Mammary epithelial cell (primary cell): ENCODE measurements at regions not wholly inside any gene's neighbourhood (a gene's known extent, or its start where the extent isn't known, plus 50 kb on each side); places are given as distances from the start of the nearest gene placed in this dataset.

Experiments
- EZH2 ChIP-seq: IDR thresholded peaks from 2 replicates; pipeline ENCODE4 v1.6.1; 2012; ENCODE audit warnings: low read length, inconsistent platforms, borderline replicate concordance
- TF ChIP-seq, protein P1 (sequence below), 2 donors: IDR thresholded peaks in 1 of 2; conservative IDR thresholded peaks in 1 of 2; 2 replicates each; pipeline ENCODE4 v1.5.1; 2011 to 2012; ENCODE audit warnings: inconsistent platforms in 2 of 2, low read length in 2 of 2, mild to moderate bottlenecking in 2 of 2, control low read depth in 1 of 2, low read depth in 1 of 2; ENCODE audit not compliant: insufficient read depth in 1 of 2; ENCODE audit errors: extremely low read depth in 1 of 2

DNA sequence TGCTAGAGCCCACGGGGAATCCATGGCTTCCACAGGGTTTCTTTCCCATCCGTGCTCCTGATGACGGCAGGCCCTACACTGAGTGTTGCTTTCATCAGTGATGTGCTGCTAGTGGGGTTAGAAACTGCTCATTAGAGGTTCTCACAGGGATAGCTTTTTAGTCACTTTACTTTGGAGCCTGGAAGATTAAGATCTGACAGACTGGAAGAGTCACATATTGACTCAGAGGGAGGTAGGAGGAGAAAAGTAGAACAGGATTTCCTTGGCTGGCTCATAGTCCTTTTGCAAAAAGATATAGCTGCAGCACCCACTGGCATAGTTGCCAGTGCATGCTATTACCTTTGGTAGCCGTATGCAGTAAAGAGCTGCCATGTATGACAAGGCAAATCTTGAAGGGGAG lies 890.3 kb downstream of the C6orf118 start:
- no peak for TF ChIP-seq EZH2
- TF ChIP-seq, protein P1, sequence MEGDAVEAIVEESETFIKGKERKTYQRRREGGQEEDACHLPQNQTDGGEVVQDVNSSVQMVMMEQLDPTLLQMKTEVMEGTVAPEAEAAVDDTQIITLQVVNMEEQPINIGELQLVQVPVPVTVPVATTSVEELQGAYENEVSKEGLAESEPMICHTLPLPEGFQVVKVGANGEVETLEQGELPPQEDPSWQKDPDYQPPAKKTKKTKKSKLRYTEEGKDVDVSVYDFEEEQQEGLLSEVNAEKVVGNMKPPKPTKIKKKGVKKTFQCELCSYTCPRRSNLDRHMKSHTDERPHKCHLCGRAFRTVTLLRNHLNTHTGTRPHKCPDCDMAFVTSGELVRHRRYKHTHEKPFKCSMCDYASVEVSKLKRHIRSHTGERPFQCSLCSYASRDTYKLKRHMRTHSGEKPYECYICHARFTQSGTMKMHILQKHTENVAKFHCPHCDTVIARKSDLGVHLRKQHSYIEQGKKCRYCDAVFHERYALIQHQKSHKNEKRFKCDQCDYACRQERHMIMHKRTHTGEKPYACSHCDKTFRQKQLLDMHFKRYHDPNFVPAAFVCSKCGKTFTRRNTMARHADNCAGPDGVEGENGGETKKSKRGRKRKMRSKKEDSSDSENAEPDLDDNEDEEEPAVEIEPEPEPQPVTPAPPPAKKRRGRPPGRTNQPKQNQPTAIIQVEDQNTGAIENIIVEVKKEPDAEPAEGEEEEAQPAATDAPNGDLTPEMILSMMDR (conservative IDR thresholded peaks at IDR 0.05 in 1 of 2, IDR thresholded peaks at IDR 0.05 in 1 of 2; ENCODE audit: extremely low read depth in 1 of 2, insufficient read depth in 1 of 2, low read depth in 1 of 2, low read length in 2 of 2), result no peak
